HUES48 (cell line): ENCODE measurements at regions not wholly inside any gene's neighbourhood (a gene's known extent, or its start where the extent isn't known, plus 50 kb on each side); places are given as distances from the start of the nearest gene placed in this dataset.

Experiments
- H3K27ac ChIP-seq: one replicate; pipeline ENCODE4 v1.7.0; 2013; ENCODE audit warnings: low read depth, low read length, inconsistent platforms
- H3K27me3 ChIP-seq: 2 replicates; pipeline ENCODE4 v1.6.1; 2013; ENCODE audit warnings: mild to moderate bottlenecking, low read length; ENCODE audit not compliant: control insufficient read depth, insufficient read depth
- H3K36me3 ChIP-seq: 2 replicates; pipeline ENCODE4 v1.6.1; 2013; ENCODE audit warnings: low read length; ENCODE audit not compliant: control insufficient read depth, insufficient read depth
- H3K4me1 ChIP-seq: 2 replicates; pipeline ENCODE4 v1.6.1; 2013; ENCODE audit warnings: mild to moderate bottlenecking, low read length; ENCODE audit not compliant: control insufficient read depth, insufficient read depth
- H3K4me3 ChIP-seq: 2 replicates; pipeline ENCODE4 v1.5.1; 2013; ENCODE audit warnings: mild to moderate bottlenecking, low read depth, low read length
- H3K9ac ChIP-seq: 2 replicates; pipeline ENCODE4 v1.6.1; 2013; ENCODE audit warnings: mild to moderate bottlenecking, low read depth, low read length, moderate library complexity
- H3K9me3 ChIP-seq: 2 replicates; pipeline ENCODE4 v1.6.1; 2013; ENCODE audit warnings: low read length; ENCODE audit not compliant: control insufficient read depth, insufficient read depth

- 0 out of 2 replicates have a peak, but pooled peaks cover 6% of the 10 kb centered on the region for H3K9me3 ChIP-seq
- peaks cover 54% of the 10 kb centered on the region for H3K4me1 ChIP-seq
- H3K36me3 ChIP-seq, result no peaks in the 10 kb centered on the region
- H3K4me3 ChIP-seq, result peak overlapping the region; percentile 4; the same call in 1 of the 2 replicates
- H3K27ac ChIP-seq, result peak overlapping the region; percentile 99
- peak overlapping the region; percentile 53 for H3K9ac ChIP-seq
- H3K27me3 ChIP-seq, result no peaks in the 10 kb centered on the region
Measured at GRCh38 chr1:224497714-224498573, 63.3 kb upstream of the WDR26 start.

GRCh38 chr1:224498574-224499170 is 64.1 kb upstream of the WDR26 start:
- Histone ChIP-seq H3K27me3 (no peaks in the 10 kb centered on the region), H3K4me1 (peaks cover 54% of the 10 kb centered on the region), H3K9ac (peak overlapping the region; percentile 53), H3K27ac (peak overlapping the region; percentile 99), H3K9me3 (0 out of 2 replicates have a peak, but pooled peaks cover 6% of the 10 kb centered on the region), H3K4me3 (peak overlapping the region; percentile 4), H3K36me3 (no peaks in the 10 kb centered on the region)

GRCh38 chr1:224499204-224499603 is 64.6 kb upstream of the WDR26 start:
- no peaks in the 10 kb centered on the region for H3K27me3 ChIP-seq
- no peak overlapping the region; the same call in 1 of the 2 replicates for H3K4me3 ChIP-seq
- no peaks in the 10 kb centered on the region for H3K36me3 ChIP-seq
- peak overlapping the region; percentile 53; the same call in 1 of the 2 replicates for H3K9ac ChIP-seq
- H3K27ac ChIP-seq, result peak overlapping the region; percentile 99
- peaks cover 54% of the 10 kb centered on the region for H3K4me1 ChIP-seq
- 0 out of 2 replicates have a peak, but pooled peaks cover 6% of the 10 kb centered on the region for H3K9me3 ChIP-seq

GRCh38 chr1:224500796-224501195 is 66.2 kb upstream of the WDR26 start:
- Histone ChIP-seq H3K4me3 (no peak overlapping the region), H3K9me3 (0 out of 2 replicates have a peak, but pooled peaks cover 6% of the 10 kb centered on the region), H3K27ac (no peak overlapping the region), H3K36me3 (no peaks in the 10 kb centered on the region), H3K27me3 (no peaks in the 10 kb centered on the region), H3K4me1 (peaks cover 57% of the 10 kb centered on the region), H3K9ac (no peak overlapping the region)

GRCh38 chr1:224501836-224502235 is 67.2 kb upstream of the WDR26 start:
- H3K9ac ChIP-seq, result no peak overlapping the region; the same call in 1 of the 2 replicates

GRCh38 chr1:224502459-224503160 is 68.0 kb upstream of the WDR26 start:
- H3K27ac ChIP-seq, result peak overlapping the region; percentile 94

More at GRCh38 chr1:224501836-224502235, 67.2 kb upstream of the WDR26 start:
- H3K27me3 ChIP-seq, result no peaks in the 10 kb centered on the region
- peak overlapping the region; percentile 94 for H3K27ac ChIP-seq
- peaks cover 57% of the 10 kb centered on the region for H3K4me1 ChIP-seq
- H3K4me3 ChIP-seq, result no peak overlapping the region
- 0 out of 2 replicates have a peak, but pooled peaks cover under 1% of the 10 kb centered on the region for H3K9me3 ChIP-seq
- H3K36me3 ChIP-seq, result no peaks in the 10 kb centered on the region

GRCh38 chr1:224503161-224504118 is 68.8 kb upstream of the WDR26 start:
- H3K27me3 ChIP-seq, result no peaks in the 10 kb centered on the region
- peak overlapping the region; percentile 32 for H3K9ac ChIP-seq
- H3K27ac ChIP-seq, result peak overlapping the region; percentile 94
- no peaks in the 10 kb centered on the region for H3K9me3 ChIP-seq
- peaks cover 43% of the 10 kb centered on the region for H3K4me1 ChIP-seq
- peak overlapping the region; percentile 37; the same call in 1 of the 2 replicates for H3K4me3 ChIP-seq
- no peaks in the 10 kb centered on the region for H3K36me3 ChIP-seq

More at GRCh38 chr1:224502459-224503160, 68.0 kb upstream of the WDR26 start:
- Histone ChIP-seq H3K9ac (peak overlapping the region; percentile 32), H3K27me3 (no peaks in the 10 kb centered on the region), H3K4me3 (peak overlapping the region; percentile 37), H3K36me3 (no peaks in the 10 kb centered on the region), H3K9me3 (no peaks in the 10 kb centered on the region), H3K4me1 (peaks cover 51% of the 10 kb centered on the region)

- no peak overlapping the region for H3K9ac ChIP-seq
- H3K36me3 ChIP-seq, result no peaks in the 10 kb centered on the region
- no peaks in the 10 kb centered on the region for H3K9me3 ChIP-seq
- no peak overlapping the region for H3K4me3 ChIP-seq
- H3K27ac ChIP-seq, result peak overlapping the region; percentile 94
- no peaks in the 10 kb centered on the region for H3K27me3 ChIP-seq
- H3K4me1 ChIP-seq, result peaks cover 33% of the 10 kb centered on the region
Measured at GRCh38 chr1:224504297-224505041, 69.9 kb upstream of the WDR26 start.

GRCh38 chr1:224505454-224506093 is 71.0 kb upstream of the WDR26 start:
- H3K27ac ChIP-seq, result no peak overlapping the region
- no peaks in the 10 kb centered on the region for H3K36me3 ChIP-seq
- H3K9me3 ChIP-seq, result no peaks in the 10 kb centered on the region
- no peak overlapping the region for H3K4me3 ChIP-seq
- H3K9ac ChIP-seq, result no peak overlapping the region
- H3K4me1 ChIP-seq, result peaks cover 32% of the 10 kb centered on the region
- no peaks in the 10 kb centered on the region for H3K27me3 ChIP-seq
